Trophoblast cell (in vitro differentiated cells and primary cell): ENCODE measurements at regions not wholly inside any gene's neighbourhood (a gene's known extent, or its start where the extent isn't known, plus 50 kb on each side); places are given as distances from the start of the nearest gene placed in this dataset.
A peak's percentile ranks its signal among the peaks of the same experiment; 100 is the strongest.

Experiments used
- DNase-seq, 2 donors: peaks; one replicate each; pipeline ENCODE4 v3.0.0-alpha.2; 2016
- H2AFZ ChIP-seq: 2 replicates; pipeline ENCODE4 v1.6.1; 2013; ENCODE audit warnings: low read length, moderate library complexity, mild to moderate bottlenecking; ENCODE audit not compliant: insufficient read depth, poor library complexity
- H2AK5ac ChIP-seq: 2 replicates; pipeline ENCODE4 v1.6.1; 2013; ENCODE audit warnings: mild to moderate bottlenecking, low read length
- H2BK120ac ChIP-seq: 2 replicates; pipeline ENCODE4 v1.6.1; 2013; ENCODE audit warnings: low read length, mild to moderate bottlenecking, moderate library complexity; ENCODE audit not compliant: insufficient read depth, poor library complexity
- H2BK12ac ChIP-seq: 2 replicates; pipeline ENCODE4 v1.6.1; 2013; ENCODE audit warnings: mild to moderate bottlenecking, low read length, moderate library complexity
- H2BK5ac ChIP-seq: 2 replicates; pipeline ENCODE4 v1.6.1; 2013; ENCODE audit warnings: low read length, low read depth, moderate library complexity, mild to moderate bottlenecking; ENCODE audit not compliant: poor library complexity
- H3K14ac ChIP-seq: 2 replicates; pipeline ENCODE4 v1.6.1; 2013; ENCODE audit warnings: mild to moderate bottlenecking, low read length
- H3K18ac ChIP-seq: 2 replicates; pipeline ENCODE4 v1.6.1; 2013; ENCODE audit warnings: mild to moderate bottlenecking, low read length
- H3K23ac ChIP-seq: 2 replicates; pipeline ENCODE4 v1.6.1; 2013; ENCODE audit warnings: low read length
- H3K27ac ChIP-seq: 2 replicates; pipeline ENCODE4 v1.5.1; 2013; ENCODE audit warnings: low read depth, mild to moderate bottlenecking, inconsistent platforms, low read length, moderate library complexity
- H3K27me3 ChIP-seq: 2 replicates; pipeline ENCODE4 v1.6.1; 2013; ENCODE audit warnings: inconsistent platforms, mild to moderate bottlenecking, low read length, moderate library complexity; ENCODE audit not compliant: insufficient read depth
- H3K36me3 ChIP-seq, 2 experiments: 1 replicate in 1 of 2; 2 replicates in 1 of 2; pipeline ENCODE4 v1.6.1; 2013; ENCODE audit warnings: low read length in 2 of 2, mild to moderate bottlenecking in 2 of 2, moderate library complexity in 1 of 2; ENCODE audit not compliant: insufficient read depth in 2 of 2, control insufficient read depth in 1 of 2
- H3K4ac ChIP-seq: 2 replicates; pipeline ENCODE4 v1.6.1; 2013; ENCODE audit warnings: low read depth, mild to moderate bottlenecking, low read length, moderate library complexity
- H3K4me1 ChIP-seq, 2 experiments: 1 replicate in 1 of 2; 2 replicates in 1 of 2; pipeline ENCODE4 v1.6.1; 2013; ENCODE audit warnings: low read length in 2 of 2, mild to moderate bottlenecking in 2 of 2, moderate library complexity in 1 of 2; ENCODE audit not compliant: insufficient read depth in 2 of 2, control insufficient read depth in 1 of 2
- H3K4me2 ChIP-seq: 2 replicates; pipeline ENCODE4 v1.6.1; 2013; ENCODE audit warnings: inconsistent platforms, mild to moderate bottlenecking, low read length, moderate library complexity
- H3K4me3 ChIP-seq: 2 replicates; pipeline ENCODE4 v1.5.1; 2013; ENCODE audit warnings: mild to moderate bottlenecking, low read depth, low read length, inconsistent platforms
- H3K79me1 ChIP-seq: one replicate; pipeline ENCODE4 v1.6.1; 2013; ENCODE audit warnings: low read length
- H3K79me2 ChIP-seq: 2 replicates; pipeline ENCODE4 v1.6.1; 2013; ENCODE audit warnings: low read length, mild to moderate bottlenecking; ENCODE audit not compliant: control insufficient read depth, insufficient read depth, poor library complexity
- H3K9ac ChIP-seq: 2 replicates; pipeline ENCODE4 v1.6.1; 2013; ENCODE audit warnings: mild to moderate bottlenecking, low read length
- H3K9me3 ChIP-seq: 2 replicates; pipeline ENCODE4 v1.6.1; 2013; ENCODE audit warnings: low read depth, mild to moderate bottlenecking, control low read depth, inconsistent platforms, low read length; ENCODE audit not compliant: insufficient read depth
- H4K12ac ChIP-seq: 2 replicates; pipeline ENCODE4 v1.6.1; 2013; ENCODE audit warnings: low read depth, mild to moderate bottlenecking, low read length, moderate library complexity
- H4K8ac ChIP-seq: 2 replicates; pipeline ENCODE4 v1.6.1; 2013; ENCODE audit warnings: low read depth, mild to moderate bottlenecking, low read length, moderate library complexity
- H4K91ac ChIP-seq: one replicate; pipeline ENCODE4 v1.6.1; 2013; ENCODE audit warnings: low read depth, mild to moderate bottlenecking, low read length, moderate library complexity
- WGBS: extraction: QIAGEN DNeasy Blood & Tissue Kit; methylation state at CpG from one replicate; pipeline ENCODE4 v1.1.7; 2013; ENCODE audit warnings: missing lambda C conversion rate; ENCODE audit not compliant: insufficient read length, insufficient coverage; ENCODE audit errors: extremely low coverage; 5-methylcytosine and 5-hydroxymethylcytosine counted together

- Histone ChIP-seq H3K9ac (no peak overlapping the region), H2AFZ (no peak overlapping the region), H3K79me2 (no peaks in the 10 kb centered on the region), H3K36me3 (no peaks in the 10 kb centered on the region), H2BK5ac (no peak overlapping the region), H2BK12ac (no peak overlapping the region), H3K4me1 (no peaks in the 10 kb centered on the region), H3K4me2 (no peak overlapping the region), H3K27ac (no peak overlapping the region), H3K23ac (no peak overlapping the region), H3K14ac (no peak overlapping the region), H4K91ac (no peak overlapping the region), H3K9me3 (no peaks in the 10 kb centered on the region), H4K8ac (no peak overlapping the region), H4K12ac (no peak overlapping the region), H3K27me3 (no peaks in the 10 kb centered on the region), H3K18ac (no peak overlapping the region), H2BK120ac (no peak overlapping the region), H3K4me3 (no peak overlapping the region), H2AK5ac (no peak overlapping the region), H3K79me1 (no peaks in the 10 kb centered on the region), H3K4ac (no peak overlapping the region)
- peak in 1 of 2 donors; percentile 87 for DNase-seq
These were observed 173.7 kb upstream of the POU5F2 start for GRCh38 chr5:93915142-93915553.

GRCh38 chr5:93911609-93912008 lies 170.2 kb upstream of the POU5F2 start:
- Histone ChIP-seq H2BK120ac (no peak overlapping the region), H3K27me3 (no peaks in the 10 kb centered on the region), H3K36me3 (no peaks in the 10 kb centered on the region), H4K8ac (no peak overlapping the region), H3K4me1 (no peaks in the 10 kb centered on the region), H3K79me1 (no peaks in the 10 kb centered on the region), H3K9me3 (no peaks in the 10 kb centered on the region), H3K9ac (no peak overlapping the region), H3K18ac (no peak overlapping the region), H3K79me2 (no peaks in the 10 kb centered on the region), H2BK5ac (no peak overlapping the region), H4K12ac (no peak overlapping the region), H3K4me3 (no peak overlapping the region), H3K23ac (no peak overlapping the region), H3K27ac (no peak overlapping the region), H2AK5ac (no peak overlapping the region), H2BK12ac (no peak overlapping the region), H3K4ac (no peak overlapping the region), H3K14ac (no peak overlapping the region), H3K4me2 (no peak overlapping the region), H2AFZ (no peak overlapping the region), H4K91ac (no peak overlapping the region)
- no CpG with 5 or more reads among the region's 2 CpGs for WGBS
- no peak for DNase-seq

GRCh38 chr5:93909356-93909755 lies 168.0 kb upstream of the POU5F2 start:
- Histone ChIP-seq H3K23ac (no peak overlapping the region), H3K4me3 (no peak overlapping the region), H2BK120ac (no peak overlapping the region), H3K36me3 (no peaks in the 10 kb centered on the region), H3K79me2 (no peaks in the 10 kb centered on the region), H3K14ac (no peak overlapping the region), H3K79me1 (no peaks in the 10 kb centered on the region), H2BK12ac (no peak overlapping the region), H3K4me1 (no peaks in the 10 kb centered on the region), H3K27ac (no peak overlapping the region), H3K4me2 (no peak overlapping the region), H3K9me3 (no peaks in the 10 kb centered on the region), H4K91ac (no peak overlapping the region), H3K9ac (no peak overlapping the region), H3K18ac (no peak overlapping the region), H3K4ac (no peak overlapping the region), H2BK5ac (no peak overlapping the region), H4K12ac (no peak overlapping the region), H4K8ac (no peak overlapping the region), H2AFZ (no peak overlapping the region), H3K27me3 (no peaks in the 10 kb centered on the region), H2AK5ac (no peak overlapping the region)
- DNase-seq, result peak in 1 of 2 donors; percentile 17
- no CpG with 5 or more reads among the region's 1 CpG for WGBS

- Histone ChIP-seq H3K4me2 (no peak overlapping the region), H2BK12ac (no peak overlapping the region), H3K9me3 (no peaks in the 10 kb centered on the region), H3K4me3 (no peak overlapping the region), H4K12ac (no peak overlapping the region), H3K36me3 (no peaks in the 10 kb centered on the region), H3K27ac (no peak overlapping the region), H3K4me1 (no peaks in the 10 kb centered on the region), H2AK5ac (no peak overlapping the region), H3K79me1 (no peaks in the 10 kb centered on the region), H4K91ac (no peak overlapping the region), H3K27me3 (no peaks in the 10 kb centered on the region), H3K23ac (no peak overlapping the region), H3K14ac (no peak overlapping the region), H4K8ac (no peak overlapping the region), H2BK120ac (no peak overlapping the region), H3K4ac (no peak overlapping the region), H2BK5ac (no peak overlapping the region), H2AFZ (no peak overlapping the region), H3K9ac (no peak overlapping the region), H3K79me2 (no peaks in the 10 kb centered on the region), H3K18ac (no peak overlapping the region)
- DNase-seq, result no peak
- WGBS, result no CpG with 5 or more reads among the region's 1 CpG
These were observed 163.5 kb upstream of the POU5F2 start for GRCh38 chr5:93904917-93905316.
